ENCODE measurements at regions not wholly inside any gene's neighbourhood (a gene's known extent, or its start where the extent isn't known, plus 50 kb on each side); places are given as distances from the start of the nearest gene placed in this dataset.

DNA sequence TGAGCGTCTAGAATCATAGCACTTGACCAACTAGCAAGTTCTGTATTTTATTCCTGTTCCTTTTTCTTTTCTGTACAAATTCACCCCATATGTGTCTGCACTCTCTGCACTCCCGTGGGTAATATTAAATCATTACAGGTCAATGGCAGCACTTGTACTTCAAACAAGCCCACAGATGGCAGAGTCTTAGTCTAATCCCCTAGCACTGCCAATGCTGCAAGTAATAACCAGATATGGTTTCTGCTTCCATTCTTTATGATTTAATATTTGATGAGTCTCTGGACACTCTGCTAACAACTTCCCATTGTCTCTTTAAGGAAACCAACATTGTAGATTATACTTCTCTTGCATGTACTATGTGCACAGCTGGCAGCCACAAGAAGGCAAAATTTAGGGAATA, 343.8 kb upstream of the CHD1 start:
- H3K9me3 ChIP-seq (ENCODE audit: low read depth, low read length), result no peaks in the 10 kb centered on the region
- H4K20me1 ChIP-seq (ENCODE audit: insufficient read depth, low read length), result no peaks in the 10 kb centered on the region
- TF ChIP-seq, protein P1, sequence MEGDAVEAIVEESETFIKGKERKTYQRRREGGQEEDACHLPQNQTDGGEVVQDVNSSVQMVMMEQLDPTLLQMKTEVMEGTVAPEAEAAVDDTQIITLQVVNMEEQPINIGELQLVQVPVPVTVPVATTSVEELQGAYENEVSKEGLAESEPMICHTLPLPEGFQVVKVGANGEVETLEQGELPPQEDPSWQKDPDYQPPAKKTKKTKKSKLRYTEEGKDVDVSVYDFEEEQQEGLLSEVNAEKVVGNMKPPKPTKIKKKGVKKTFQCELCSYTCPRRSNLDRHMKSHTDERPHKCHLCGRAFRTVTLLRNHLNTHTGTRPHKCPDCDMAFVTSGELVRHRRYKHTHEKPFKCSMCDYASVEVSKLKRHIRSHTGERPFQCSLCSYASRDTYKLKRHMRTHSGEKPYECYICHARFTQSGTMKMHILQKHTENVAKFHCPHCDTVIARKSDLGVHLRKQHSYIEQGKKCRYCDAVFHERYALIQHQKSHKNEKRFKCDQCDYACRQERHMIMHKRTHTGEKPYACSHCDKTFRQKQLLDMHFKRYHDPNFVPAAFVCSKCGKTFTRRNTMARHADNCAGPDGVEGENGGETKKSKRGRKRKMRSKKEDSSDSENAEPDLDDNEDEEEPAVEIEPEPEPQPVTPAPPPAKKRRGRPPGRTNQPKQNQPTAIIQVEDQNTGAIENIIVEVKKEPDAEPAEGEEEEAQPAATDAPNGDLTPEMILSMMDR (IDR thresholded peaks at IDR 0.05; ENCODE audit: extremely low read depth, low read depth, low read length), result no peak
- H3K4me1 ChIP-seq (ENCODE audit: insufficient read depth, low read length), result no peaks in the 10 kb centered on the region
- H2AFZ ChIP-seq (ENCODE audit: low read length), result no peak overlapping the region
- H3K27ac ChIP-seq (ENCODE audit: low read depth, low read length), result no peak overlapping the region
- H3K4me2 ChIP-seq (ENCODE audit: insufficient read depth, low read length), result no peak overlapping the region
- no peak overlapping the region for H3K4me3 ChIP-seq (ENCODE audit: insufficient read depth, low read length)
- H3K36me3 ChIP-seq (ENCODE audit: insufficient read depth, low read length), result no peaks in the 10 kb centered on the region
- no peaks in the 10 kb centered on the region for H3K79me2 ChIP-seq (ENCODE audit: insufficient read depth, low read length)
- no peaks in the 10 kb centered on the region for H3K27me3 ChIP-seq (ENCODE audit: insufficient read depth, low read length)
- no peak for DNase-seq (ENCODE audit: insufficient read length, low spot score, missing footprints)

DNA sequence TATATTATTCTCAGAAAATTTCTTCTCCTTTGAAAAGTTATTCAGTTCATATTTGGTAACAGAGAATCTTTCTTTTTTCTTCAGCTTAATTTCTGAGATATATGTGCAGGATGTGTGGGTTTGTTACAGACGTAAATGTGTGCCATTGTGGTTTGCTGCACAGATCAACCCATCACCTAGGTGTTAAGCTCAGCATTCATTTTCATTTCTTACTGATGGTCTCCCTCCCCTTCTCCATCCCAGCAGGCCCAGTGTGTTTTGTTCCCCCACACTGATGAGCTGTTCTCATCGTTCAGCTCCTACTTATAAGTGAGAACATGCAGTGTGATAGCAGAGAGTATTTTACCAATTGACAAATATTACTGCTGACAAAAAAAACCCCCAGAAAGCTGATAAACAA, 330.0 kb upstream of the CHD1 start:
- H3K4me3 ChIP-seq (ENCODE audit: insufficient read depth, low read length), result no peak overlapping the region
- TF ChIP-seq, protein P1 (IDR thresholded peaks at IDR 0.05; ENCODE audit: extremely low read depth, low read depth, low read length), result no peak
- no peak overlapping the region for H2AFZ ChIP-seq (ENCODE audit: low read length)
- H3K9me3 ChIP-seq (ENCODE audit: low read depth, low read length), result no peaks in the 10 kb centered on the region
- H3K27me3 ChIP-seq (ENCODE audit: insufficient read depth, low read length), result no peaks in the 10 kb centered on the region
- no peaks in the 10 kb centered on the region for H3K36me3 ChIP-seq (ENCODE audit: insufficient read depth, low read length)
- no peaks in the 10 kb centered on the region for H3K79me2 ChIP-seq (ENCODE audit: insufficient read depth, low read length)
- no peaks in the 10 kb centered on the region for H3K4me1 ChIP-seq (ENCODE audit: insufficient read depth, low read length)
- H4K20me1 ChIP-seq (ENCODE audit: insufficient read depth, low read length), result no peaks in the 10 kb centered on the region
- no peak for DNase-seq (ENCODE audit: insufficient read length, low spot score, missing footprints)
- no peak overlapping the region for H3K27ac ChIP-seq (ENCODE audit: low read depth, low read length)
- no peak overlapping the region for H3K4me2 ChIP-seq (ENCODE audit: insufficient read depth, low read length)

DNA sequence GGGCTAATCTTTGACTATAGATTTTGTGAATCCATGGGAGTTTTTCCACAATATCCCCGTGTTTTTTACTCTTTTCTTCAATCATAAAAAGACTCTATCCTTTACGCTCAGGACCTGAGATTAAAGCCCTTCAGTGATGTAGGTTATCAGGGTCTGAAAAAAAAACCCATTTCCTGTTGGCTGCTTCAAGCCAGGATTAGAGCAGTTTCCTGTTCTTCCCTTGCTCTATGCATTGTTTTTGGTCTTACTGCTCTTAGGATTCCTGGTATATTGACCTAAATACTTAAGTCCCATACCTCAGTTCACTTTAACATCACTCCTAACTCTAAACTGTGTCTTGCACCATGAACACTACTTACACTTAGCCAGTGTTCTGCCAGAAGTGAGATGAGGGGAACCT, 319.3 kb upstream of the CHD1 start:
- DNase-seq (ENCODE audit: insufficient read length, low spot score, missing footprints), result no peak
- no peaks in the 10 kb centered on the region for H4K20me1 ChIP-seq (ENCODE audit: insufficient read depth, low read length)
- H3K4me3 ChIP-seq (ENCODE audit: insufficient read depth, low read length), result no peak overlapping the region
- no peak overlapping the region for H2AFZ ChIP-seq (ENCODE audit: low read length)
- H3K4me1 ChIP-seq (ENCODE audit: insufficient read depth, low read length), result no peaks in the 10 kb centered on the region
- H3K36me3 ChIP-seq (ENCODE audit: insufficient read depth, low read length), result no peaks in the 10 kb centered on the region
- no peak overlapping the region for H3K4me2 ChIP-seq (ENCODE audit: insufficient read depth, low read length)
- H3K9me3 ChIP-seq (ENCODE audit: low read depth, low read length), result peaks cover 2% of the 10 kb centered on the region
- H3K79me2 ChIP-seq (ENCODE audit: insufficient read depth, low read length), result no peaks in the 10 kb centered on the region
- H3K27me3 ChIP-seq (ENCODE audit: insufficient read depth, low read length), result no peaks in the 10 kb centered on the region
- TF ChIP-seq, protein P1 (IDR thresholded peaks at IDR 0.05; ENCODE audit: extremely low read depth, low read depth, low read length), result no peak
- H3K27ac ChIP-seq (ENCODE audit: low read depth, low read length), result no peak overlapping the region

DNA sequence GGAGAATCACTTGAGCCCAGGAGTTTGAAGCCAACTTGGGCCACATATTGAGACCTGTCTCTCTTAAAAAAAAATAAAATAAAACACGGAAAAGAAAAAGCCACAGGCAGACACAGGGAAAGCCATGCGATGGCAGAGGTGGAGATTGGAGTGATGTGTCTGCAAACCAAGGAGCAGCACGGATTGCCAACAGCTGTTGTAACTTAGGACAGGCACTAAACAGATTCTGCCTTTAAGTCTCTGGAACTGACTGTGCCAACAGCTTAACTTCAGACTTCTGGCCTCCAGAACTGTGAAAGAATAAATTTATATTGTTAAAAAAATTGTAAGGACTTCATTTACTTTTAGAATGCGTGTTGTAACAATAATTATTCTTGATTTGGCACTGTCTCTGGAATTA, 318.5 kb upstream of the CHD1 start:
- no peak for DNase-seq (ENCODE audit: insufficient read length, low spot score, missing footprints)

More for the DNA sequence above, 318.5 kb upstream of the CHD1 start:
- H4K20me1 ChIP-seq (ENCODE audit: insufficient read depth, low read length), result no peaks in the 10 kb centered on the region
- no peak overlapping the region for H3K4me3 ChIP-seq (ENCODE audit: insufficient read depth, low read length)
- H2AFZ ChIP-seq (ENCODE audit: low read length), result no peak overlapping the region
- no peak overlapping the region for H3K4me2 ChIP-seq (ENCODE audit: insufficient read depth, low read length)
- no peaks in the 10 kb centered on the region for H3K36me3 ChIP-seq (ENCODE audit: insufficient read depth, low read length)
- no peaks in the 10 kb centered on the region for H3K4me1 ChIP-seq (ENCODE audit: insufficient read depth, low read length)
- H3K79me2 ChIP-seq (ENCODE audit: insufficient read depth, low read length), result no peaks in the 10 kb centered on the region
- H3K27ac ChIP-seq (ENCODE audit: low read depth, low read length), result no peak overlapping the region
- peaks cover 2% of the 10 kb centered on the region for H3K9me3 ChIP-seq (ENCODE audit: low read depth, low read length)
- TF ChIP-seq, protein P1 (IDR thresholded peaks at IDR 0.05; ENCODE audit: extremely low read depth, low read depth, low read length), result no peak
- no peaks in the 10 kb centered on the region for H3K27me3 ChIP-seq (ENCODE audit: insufficient read depth, low read length)
